IMR-90 (cell line): ENCODE measurements at regions not wholly inside any gene's neighbourhood (a gene's known extent, or its start where the extent isn't known, plus 50 kb on each side); places are given as distances from the start of the nearest gene placed in this dataset. TPM values are rescaled to one million over a fixed set of nuclear protein-coding genes. Genes with fewer than 3 reads are reported as not detected.
A peak's percentile ranks its signal among the peaks of the same experiment; 100 is the strongest.

Source experiments
- ATAC-seq: fragments of 200-7000 bp; cut with Tn5 transposase; 2 replicates; pipeline ENCODE4 v1.9.1; 2020; ENCODE audit warnings: low read depth, mild to moderate bottlenecking, moderate library complexity
- BruUV-seq: library from RNA; stranded (reverse); fragments of 400-500 nt; replicated peaks from 2 replicates; lab custom pipeline; 2021; lab: Mats Ljungman, UMichigan
- CTCF ChIA-PET: fragments of 300-600 bp; formaldehyde crosslinking; extraction: SDS; loops from one replicate; lab custom pipeline; 2021; ENCODE audit warnings: antibody characterized with exemption; lab: Yijun Ruan, JAX
- POLR2A ChIA-PET: fragments of 300-600 bp; sonication (Branson Sonifier 250); formaldehyde crosslinking; loops from one replicate; lab custom pipeline; 2022; ENCODE audit warnings: antibody characterized with exemption; ENCODE audit not compliant: unreplicated experiment; lab: Charles Lee
- DNase-seq: peaks from one replicate; pipeline ENCODE4 v3.0.0; 2013
- H2AFZ ChIP-seq: replicated peaks from 2 replicates; pipeline ENCODE3; 2013; ENCODE audit warnings: low read length, mild to moderate bottlenecking; ENCODE audit not compliant: poor library complexity
- H2AK5ac ChIP-seq: 2 replicates; pipeline ENCODE4 v1.6.1; 2013; ENCODE audit warnings: low read depth, low read length, inconsistent platforms
- H2AK9ac ChIP-seq: replicated peaks from 2 replicates; pipeline ENCODE3; 2013; ENCODE audit warnings: mild to moderate bottlenecking, low read depth, low read length, moderate library complexity; ENCODE audit not compliant: poor library complexity
- H2BK120ac ChIP-seq: 2 replicates; pipeline ENCODE4 v1.6.1; 2013; ENCODE audit warnings: low read depth, low read length, inconsistent platforms
- H2BK15ac ChIP-seq: 3 replicates; pipeline ENCODE4 v1.6.1; 2013; ENCODE audit warnings: low read depth, low read length, inconsistent platforms
- H2BK20ac ChIP-seq: 2 replicates; pipeline ENCODE4 v1.6.1; 2013; ENCODE audit warnings: low read depth, mild to moderate bottlenecking, inconsistent platforms, low read length, moderate library complexity
- H2BK5ac ChIP-seq: 2 replicates; pipeline ENCODE4 v1.6.1; 2013; ENCODE audit warnings: mild to moderate bottlenecking, low read depth, low read length, inconsistent platforms; ENCODE audit not compliant: poor library complexity, severe bottlenecking
- H3K14ac ChIP-seq: replicated peaks from 2 replicates; pipeline ENCODE4 v1.6.1; 2013; ENCODE audit warnings: low read depth, low read length, inconsistent platforms
- H3K18ac ChIP-seq: 2 replicates; pipeline ENCODE4 v1.6.1; 2013; ENCODE audit warnings: low read depth, low read length, control low read depth
- H3K23ac ChIP-seq: 2 replicates; pipeline ENCODE4 v1.6.1; 2013; ENCODE audit warnings: low read depth, low read length, inconsistent platforms
- H3K27ac ChIP-seq: 2 replicates; pipeline ENCODE4 v1.5.1; 2013; ENCODE audit warnings: mild to moderate bottlenecking, control low read depth, low read length; ENCODE audit not compliant: insufficient read depth
- H3K27me3 ChIP-seq: 2 replicates; pipeline ENCODE4 v1.6.1; 2013; ENCODE audit warnings: low read length; ENCODE audit not compliant: control insufficient read depth, insufficient read depth
- H3K36me3 ChIP-seq: 2 replicates; pipeline ENCODE4 v1.6.1; 2013; ENCODE audit warnings: low read length, mixed read lengths; ENCODE audit not compliant: control insufficient read depth, insufficient read depth
- H3K4ac ChIP-seq: 2 replicates; pipeline ENCODE4 v1.6.1; 2013; ENCODE audit warnings: low read depth, low read length, inconsistent platforms
- H3K4me1 ChIP-seq: 2 replicates; pipeline ENCODE4 v1.6.1; 2013; ENCODE audit warnings: low read length, mixed read lengths; ENCODE audit not compliant: control insufficient read depth, insufficient read depth
- H3K4me2 ChIP-seq: 2 replicates; pipeline ENCODE4 v1.6.1; 2013; ENCODE audit warnings: low read depth, mild to moderate bottlenecking, control low read depth, low read length, moderate library complexity
- H3K4me3 ChIP-seq: 2 replicates; pipeline ENCODE4 v1.5.1; 2013; ENCODE audit warnings: low read depth, mild to moderate bottlenecking, control low read depth, low read length, moderate library complexity; ENCODE audit not compliant: insufficient read depth
- H3K56ac ChIP-seq: 2 replicates; pipeline ENCODE4 v1.6.1; 2013; ENCODE audit warnings: low read length, inconsistent platforms; ENCODE audit not compliant: insufficient read depth; ENCODE audit errors: extremely low read depth
- H3K79me1 ChIP-seq, 2 experiments: 2 replicates each; pipeline ENCODE4 v1.6.1; 2013; ENCODE audit warnings: low read length in 2 of 2, inconsistent platforms in 1 of 2, low read depth in 1 of 2
- H3K9ac ChIP-seq: 2 replicates; pipeline ENCODE4 v1.6.1; 2013; ENCODE audit warnings: low read depth, low read length, control low read depth
- H3K9me1 ChIP-seq: 2 replicates; pipeline ENCODE4 v1.6.1; 2013; ENCODE audit warnings: low read length, inconsistent platforms; ENCODE audit not compliant: insufficient read depth
- H3K9me3 ChIP-seq: 2 replicates; pipeline ENCODE4 v1.6.1; 2013; ENCODE audit warnings: low read length; ENCODE audit not compliant: control insufficient read depth, insufficient read depth
- H4K20me1 ChIP-seq: 2 replicates; pipeline ENCODE4 v1.6.1; 2013; ENCODE audit warnings: low read length, inconsistent platforms; ENCODE audit not compliant: insufficient read depth
- H4K5ac ChIP-seq: 2 replicates; pipeline ENCODE4 v1.6.1; 2013; ENCODE audit warnings: mild to moderate bottlenecking, low read depth, low read length, control low read depth
- H4K8ac ChIP-seq, 2 experiments: 2 replicates each; pipeline ENCODE4 v1.6.1; 2013; ENCODE audit warnings: low read depth in 2 of 2, low read length in 2 of 2, control low read depth in 1 of 2, inconsistent platforms in 1 of 2
- H4K91ac ChIP-seq: 2 replicates; pipeline ENCODE4 v1.6.1; 2013; ENCODE audit warnings: low read depth, low read length, inconsistent platforms; ENCODE audit not compliant: insufficient read depth
- CTCF ChIP-seq: conservative IDR thresholded peaks from 2 replicates; pipeline ENCODE4 v1.5.1; 2012; ENCODE audit warnings: mild to moderate bottlenecking, low read depth, low read length, improper control_type of control experiment
- ELK1 ChIP-seq: fragments of 150-350 bp; IDR thresholded peaks from 2 replicates; pipeline ENCODE4 v1.6.1; 2016; ENCODE audit warnings: low read depth, mild to moderate bottlenecking, low read length, moderate library complexity, borderline replicate concordance
- NFE2L2 ChIP-seq: fragments of 150-350 bp; IDR thresholded peaks from 2 replicates; pipeline ENCODE4 v1.6.1; 2016; ENCODE audit warnings: low read depth, mild to moderate bottlenecking, low read length
- RAD21 ChIP-seq: IDR thresholded peaks from 2 replicates; pipeline ENCODE4 v1.6.1; 2012; ENCODE audit warnings: low read length, improper control_type of control experiment
- RFX5 ChIP-seq: IDR thresholded peaks from 2 replicates; pipeline ENCODE4 v1.8.0; 2012; ENCODE audit warnings: low read depth, mild to moderate bottlenecking, low read length, moderate library complexity
- SMC3 ChIP-seq: fragments of 150-350 bp; IDR thresholded peaks from 2 replicates; pipeline ENCODE4 v1.6.1; 2016; ENCODE audit warnings: low read depth, mild to moderate bottlenecking, antibody characterized with exemption, low read length, moderate library complexity
- WGBS, 2 experiments: methylation state at CpG; one replicate each; pipeline versions ENCODE4 v1.1.5 to v1.1.7; 2013; ENCODE audit warnings: missing lambda C conversion rate in 2 of 2; ENCODE audit not compliant: insufficient read length in 1 of 2; ENCODE audit errors: extremely low coverage in 2 of 2; 5-methylcytosine and 5-hydroxymethylcytosine counted together
- dilution Hi-C: fragments of 300-500 bp; cut with HindIII; formaldehyde crosslinking; loops from one replicate; pipeline ENCODE4 v1.14.3; 2018; ENCODE audit warnings: low sequenced_read_pairs; ENCODE audit not compliant: unreplicated experiment
- in situ Hi-C: fragments of 300-500 bp; cut with MboI; formaldehyde crosslinking; loops from 3 replicates; pipeline ENCODE4 v1.14.3; 2019; ENCODE audit warnings: low sequenced_read_pairs, inconsistent platforms, mixed read lengths
- intact Hi-C: fragments of 100-400 bp; cut with micrococcal nuclease; formaldehyde crosslinking; loops from 2 replicates; pipeline ENCODE4 v1.10.0; 2022
- microRNA-seq, 2 experiments: library from miRNA; stranded (forward) in 1 of 2; unstranded in 1 of 2; fragments of 10-50 nt in 1 of 2; fragments of <30 nt in 1 of 2; gene quantifications in 1 of 2; microRNA quantifications in 1 of 2; one replicate each; pipeline versions ENCODE3 to v1.1.0; 2013 to 2020; ENCODE audit not compliant: insufficient read depth in 1 of 2, insufficient read length in 1 of 2, unreplicated experiment in 1 of 2
- small RNA-seq, 5 experiments: library from RNA; depleted of rRNA; stranded (forward); fragments of <200 nt; gene quantifications; one replicate each; pipeline ENCODE3, GENCODE V24; 2012

GRCh38 chr11:15913261-15913660 is 443.1 kb downstream of the SOX6 start:
- ATAC-seq: peak; percentile 66
- Histone ChIP-seq H3K9me1 (no peaks in the 10 kb centered on the region), H3K18ac (peak overlapping the region; percentile 43; the same call in 1 of the 2 replicates), H4K20me1 (no peaks in the 10 kb centered on the region), H2BK5ac (no peak overlapping the region), H3K4ac (peak overlapping the region; percentile 11; the same call in 1 of the 2 replicates), H3K4me1 (peaks cover 4% of the 10 kb centered on the region; the same call in 1 of the 2 replicates), H3K4me2 (no peak overlapping the region), H3K79me1 (no peaks in the 10 kb centered on the region), H3K27ac (no peak overlapping the region), H4K8ac (peak overlapping the region in 1 of 2 experiments; percentile 8; a peak in 1 of 4 replicates), H3K36me3 (no peaks in the 10 kb centered on the region), H3K56ac (no peak overlapping the region), H3K27me3 (no peaks in the 10 kb centered on the region; the same call in 1 of the 2 replicates), H2BK120ac (0 out of 2 replicates have a peak overlapping the region, but pooled peaks have one; percentile 26), H4K91ac (no peak overlapping the region), H2BK15ac (no peak overlapping the region), H3K23ac (no peak overlapping the region), H2AK5ac (no peak overlapping the region), H3K9me3 (no peaks in the 10 kb centered on the region), H3K14ac (no peak overlapping the region), H2AFZ (no peak overlapping the region), H3K4me3 (no peak overlapping the region), H2BK20ac (0 out of 2 replicates have a peak overlapping the region, but pooled peaks have one; percentile 27), H2AK9ac (no peak overlapping the region), H3K9ac (no peak overlapping the region), H4K5ac (no peak overlapping the region)
- ChIA-PET CTCF (no interaction called here), POLR2A (no interaction called here)
- BruUV-seq: no TSS peak
- dilution Hi-C loops (no loop called here), intact Hi-C loops (loop anchor here (5.0 kb wide), 1 partner anchor 694 kb away; no protein-coding TSS in a partner anchor), in situ Hi-C loops (no loop called here)
- WGBS, 2 experiments: no CpG with 5 or more reads among the region's 2 CpGs
- DNase-seq: no peak
- no peak; the same call in 1 of the 2 replicates for TF ChIP-seq RAD21
- no peak for TF ChIP-seq NFE2L2
- no peak for TF ChIP-seq RFX5
- no peak for TF ChIP-seq ELK1
- TF ChIP-seq SMC3: 0 out of 2 replicates have a peak, but pooled peaks have one; percentile 13
- peak; percentile 26 for TF ChIP-seq CTCF

Small RNA genes in the stretch of these regions (microRNA-seq; reads per million reads assigned to microRNA genes)
- gene RF00324 (ENCODE audit: insufficient read depth, insufficient read length): not detected

Small RNA genes in the stretch of these regions (small RNA-seq; reads per million reads assigned to genes)
- 0 reads per million in 5 experiments for gene RF00324
